Left lung (tissue), 4 donors: ENCODE measurements at regions not wholly inside any gene's neighbourhood (a gene's known extent, or its start where the extent isn't known, plus 50 kb on each side); places are given as distances from the start of the nearest gene placed in this dataset.

Experiments used
- ATAC-seq: fragments of 200-7000 bp; cut with Tn5 transposase; one replicate; pipeline ENCODE4 v1.9.1; 2020; ENCODE audit warnings: moderate library complexity
- DNase-seq, 4 donors: peaks; one replicate each; pipeline ENCODE4 v3.0.0-alpha.2; 2013 to 2020
- H3K27ac ChIP-seq, 2 donors: fragments of 200-600 bp; sonication (generic) in 1 of 2; one replicate each; pipeline versions ENCODE4 v1.5.0 to v1.8.0; 2020 to 2021
- H3K27me3 ChIP-seq, 2 donors: fragments of 200-600 bp; sonication (generic) in 1 of 2; one replicate each; pipeline versions ENCODE4 v1.5.0 to v1.8.0; 2020 to 2021
- H3K36me3 ChIP-seq, 2 donors: fragments of 200-600 bp; sonication (generic) in 1 of 2; one replicate each; pipeline versions ENCODE4 v1.5.0 to v1.8.0; 2020 to 2021
- H3K4me1 ChIP-seq, 2 donors: fragments of 200-600 bp; one replicate each; pipeline ENCODE4 v1.8.0; 2021
- H3K4me3 ChIP-seq, 2 donors: fragments of 200-600 bp; sonication (generic) in 1 of 2; one replicate each; pipeline versions ENCODE4 v1.5.0 to v1.8.0; 2020 to 2021; ENCODE audit warnings: mild to moderate bottlenecking in 1 of 2
- H3K9me3 ChIP-seq, 2 donors: fragments of 200-600 bp; sonication (generic) in 1 of 2; one replicate each; pipeline versions ENCODE4 v1.5.0 to v1.8.0; 2020 to 2021
- intact Hi-C, 2 donors: fragments of 100-400 bp; cut with DNase I; formaldehyde crosslinking; loops; one replicate each; pipeline versions ENCODE4 v1.11.2 to v1.14.2; 2022
- TF ChIP-seq, protein P1 (sequence below), 2 donors: fragments of 200-600 bp; sonication (generic) in 1 of 2; IDR thresholded peaks; one replicate each; pipeline versions ENCODE4 v1.5.0 to v1.8.0; 2021; ENCODE audit warnings: antibody characterized with exemption in 2 of 2
- donor health status: DM: no; HTN: yes; CAD: no.
- donor health status: DM: no; HTN: no; CAD: no.

DNA sequence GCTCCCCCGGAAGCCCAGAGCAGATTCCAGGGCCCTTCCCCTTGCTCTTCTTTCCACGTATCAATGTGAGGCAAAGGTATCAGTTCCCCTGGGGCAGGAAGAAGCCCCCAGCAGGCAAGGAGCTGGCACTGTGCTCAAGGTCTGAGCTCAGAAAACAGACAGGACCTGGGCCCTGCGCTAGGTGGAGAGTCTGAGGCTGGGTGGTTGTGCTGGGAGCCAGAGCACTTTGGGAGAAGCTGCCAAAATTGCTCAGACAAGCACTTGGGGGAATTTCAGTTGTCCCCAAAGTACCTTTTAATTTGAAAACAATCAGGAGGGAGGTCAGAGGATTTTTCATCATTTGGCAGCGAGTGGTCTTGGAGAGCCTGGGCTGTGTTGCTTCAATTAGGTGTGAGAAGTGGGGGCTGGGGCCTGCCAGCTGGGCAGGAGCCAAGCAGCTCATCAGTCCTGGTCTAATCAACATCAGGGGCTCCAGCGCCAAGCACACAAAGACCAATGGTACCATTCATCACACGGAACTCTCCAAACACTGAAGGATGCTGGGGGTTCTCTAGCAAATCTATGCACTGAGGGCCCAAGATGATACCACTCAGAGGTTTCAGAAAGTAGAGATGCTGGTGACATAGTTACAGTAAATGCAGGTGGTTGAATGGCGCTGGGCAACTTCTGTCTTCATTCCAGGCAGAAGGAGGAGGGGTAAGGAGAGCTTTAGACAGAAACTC is 176.5 kb downstream of the SNX18 start:
- DNase-seq, result peak in 2 of 4 donors; percentile 72 to 82
- H3K27me3 ChIP-seq, result no peaks in the 10 kb centered on the region
- intact Hi-C loops, result no loop called here
- peaks cover 19 to 23% of the 10 kb centered on the region in 2 donors for H3K4me1 ChIP-seq
- no peaks in the 10 kb centered on the region for H3K36me3 ChIP-seq
- no peak overlapping the region for H3K27ac ChIP-seq
- TF ChIP-seq, protein P1, sequence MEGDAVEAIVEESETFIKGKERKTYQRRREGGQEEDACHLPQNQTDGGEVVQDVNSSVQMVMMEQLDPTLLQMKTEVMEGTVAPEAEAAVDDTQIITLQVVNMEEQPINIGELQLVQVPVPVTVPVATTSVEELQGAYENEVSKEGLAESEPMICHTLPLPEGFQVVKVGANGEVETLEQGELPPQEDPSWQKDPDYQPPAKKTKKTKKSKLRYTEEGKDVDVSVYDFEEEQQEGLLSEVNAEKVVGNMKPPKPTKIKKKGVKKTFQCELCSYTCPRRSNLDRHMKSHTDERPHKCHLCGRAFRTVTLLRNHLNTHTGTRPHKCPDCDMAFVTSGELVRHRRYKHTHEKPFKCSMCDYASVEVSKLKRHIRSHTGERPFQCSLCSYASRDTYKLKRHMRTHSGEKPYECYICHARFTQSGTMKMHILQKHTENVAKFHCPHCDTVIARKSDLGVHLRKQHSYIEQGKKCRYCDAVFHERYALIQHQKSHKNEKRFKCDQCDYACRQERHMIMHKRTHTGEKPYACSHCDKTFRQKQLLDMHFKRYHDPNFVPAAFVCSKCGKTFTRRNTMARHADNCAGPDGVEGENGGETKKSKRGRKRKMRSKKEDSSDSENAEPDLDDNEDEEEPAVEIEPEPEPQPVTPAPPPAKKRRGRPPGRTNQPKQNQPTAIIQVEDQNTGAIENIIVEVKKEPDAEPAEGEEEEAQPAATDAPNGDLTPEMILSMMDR (IDR thresholded peaks at IDR 0.05), result no peak
- H3K9me3 ChIP-seq, result no peaks in the 10 kb centered on the region
- ATAC-seq, result no peak
- no peak overlapping the region for H3K4me3 ChIP-seq

DNA sequence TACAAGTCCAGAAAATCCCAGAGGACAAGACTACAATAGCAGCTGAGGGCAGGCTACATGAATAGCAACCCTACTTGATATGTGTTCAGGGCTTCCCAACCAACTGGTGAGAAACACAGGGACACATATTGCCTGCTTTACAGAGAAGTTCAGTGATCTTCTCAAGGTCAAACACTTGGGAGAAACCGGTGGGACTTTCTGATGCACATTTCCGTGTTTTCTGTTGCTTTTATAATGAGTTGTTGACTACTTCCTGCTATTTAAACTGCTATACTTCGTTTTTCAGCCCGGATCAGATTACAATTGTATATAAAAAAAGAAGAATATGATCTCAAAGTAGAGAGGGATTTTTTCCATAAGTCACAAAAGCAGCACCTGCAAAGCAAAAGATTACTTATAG is 175.1 kb downstream of the SNX18 start:
- DNase-seq, result no peak
- ATAC-seq, result no peak
- Histone ChIP-seq H3K27ac (no peak overlapping the region), H3K27me3 (no peaks in the 10 kb centered on the region), H3K36me3 (no peaks in the 10 kb centered on the region), H3K4me1 (peaks cover 19 to 23% of the 10 kb centered on the region in 2 donors), H3K9me3 (no peaks in the 10 kb centered on the region), H3K4me3 (no peak overlapping the region)
- intact Hi-C loops, result no loop called here
- TF ChIP-seq, protein P1 (IDR thresholded peaks at IDR 0.05), result no peak

DNA sequence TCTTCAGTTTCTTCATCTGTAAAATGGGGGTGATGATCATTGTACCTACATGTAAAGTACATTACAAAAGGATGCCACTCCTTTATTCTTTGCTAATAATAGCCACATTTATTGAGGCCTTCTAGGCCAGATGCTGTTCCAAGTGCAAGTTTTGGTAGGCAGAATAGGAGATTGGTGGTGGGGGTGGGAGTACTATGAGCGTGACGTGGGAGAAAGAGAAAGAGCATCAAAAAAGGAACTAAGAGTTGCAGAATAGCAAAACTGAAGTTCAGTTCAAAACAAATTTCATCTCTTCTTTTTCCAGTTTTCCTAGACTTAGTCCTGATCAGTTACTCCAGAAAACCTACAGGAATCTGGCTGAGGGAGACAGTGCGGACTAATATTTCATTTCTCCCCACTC is 174.1 kb downstream of the SNX18 start:
- ATAC-seq (no peak), DNase-seq (no peak)
- Histone ChIP-seq H3K4me1 (peaks cover 13 to 23% of the 10 kb centered on the region in 2 donors), H3K36me3 (no peaks in the 10 kb centered on the region), H3K9me3 (no peaks in the 10 kb centered on the region), H3K27me3 (no peaks in the 10 kb centered on the region), H3K27ac (no peak overlapping the region), H3K4me3 (no peak overlapping the region)
- intact Hi-C loops, result no loop called here
- TF ChIP-seq, protein P1 (IDR thresholded peaks at IDR 0.05), result no peak

DNA sequence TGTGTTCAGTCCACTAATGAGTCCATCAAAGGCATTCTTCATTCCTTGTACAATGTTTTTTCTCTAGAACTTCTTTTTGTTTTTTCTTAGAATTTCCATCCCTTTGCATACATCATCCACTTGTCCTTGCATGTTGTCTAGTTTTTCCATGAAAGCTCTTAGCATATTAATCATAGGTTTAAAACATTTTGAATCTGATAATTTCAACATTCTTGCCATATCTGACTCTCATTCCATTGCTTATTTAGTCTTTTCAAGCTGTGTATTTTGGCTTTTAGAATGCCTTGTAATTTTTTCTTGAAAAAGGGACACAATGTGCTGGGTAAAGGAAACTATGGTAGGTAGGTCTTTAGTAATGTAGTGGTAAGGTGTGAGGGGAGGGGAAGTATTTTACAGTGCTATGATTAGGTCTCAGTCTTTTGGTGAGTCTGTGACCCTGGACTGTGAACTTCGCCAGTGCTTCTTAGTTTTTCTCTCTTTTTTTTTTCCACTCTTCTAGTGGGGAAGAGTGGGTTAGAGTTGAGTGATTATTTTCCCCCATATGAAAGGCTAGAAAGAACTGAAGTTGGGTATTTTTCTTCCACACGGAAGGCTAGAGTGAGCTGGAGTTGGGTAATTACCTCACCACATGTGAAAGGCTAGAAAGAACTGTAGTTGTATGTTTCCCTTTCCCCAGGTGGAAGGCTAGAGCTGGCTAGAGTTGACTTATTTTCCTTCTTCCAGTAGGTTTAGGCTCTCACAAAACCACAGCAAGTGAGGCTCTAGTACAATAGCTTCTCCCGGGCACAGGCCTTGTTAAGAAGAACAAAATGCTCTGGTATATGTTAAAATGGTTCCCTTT is 172.1 kb downstream of the SNX18 start:
- Histone ChIP-seq H3K27ac (no peak overlapping the region), H3K9me3 (no peaks in the 10 kb centered on the region), H3K27me3 (no peaks in the 10 kb centered on the region), H3K4me1 (peaks cover 6 to 15% of the 10 kb centered on the region in 2 donors), H3K4me3 (no peak overlapping the region), H3K36me3 (no peaks in the 10 kb centered on the region)
- intact Hi-C loops, result no loop called here
- ATAC-seq (peak; percentile 51), DNase-seq (no peak)
- TF ChIP-seq, protein P1 (IDR thresholded peaks at IDR 0.05), result no peak

DNA sequence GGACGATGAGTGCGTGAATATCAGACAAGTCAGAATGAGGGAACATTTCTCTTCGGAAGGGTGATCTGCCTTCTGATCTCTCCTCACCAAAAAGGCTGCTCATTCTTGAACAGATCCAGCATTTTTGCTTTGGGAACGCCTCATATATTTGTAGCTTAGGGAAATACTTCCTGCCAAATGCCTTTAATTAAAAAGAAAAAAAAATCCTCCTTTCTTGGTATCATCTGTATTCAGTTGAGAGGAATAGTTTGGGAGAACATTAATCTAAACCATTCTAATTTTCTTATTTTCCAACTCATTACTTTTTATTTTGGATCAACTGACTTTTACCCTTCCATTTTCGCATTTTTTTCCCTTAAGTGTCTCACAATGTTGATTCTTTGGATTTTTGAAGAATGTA is 163.4 kb downstream of the SNX18 start:
- Histone ChIP-seq H3K4me1 (peaks cover 0 to 13% of the 10 kb centered on the region in 2 donors), H3K4me3 (no peak overlapping the region), H3K27me3 (no peaks in the 10 kb centered on the region), H3K36me3 (no peaks in the 10 kb centered on the region), H3K9me3 (no peaks in the 10 kb centered on the region), H3K27ac (no peak overlapping the region)
- TF ChIP-seq, protein P1 (IDR thresholded peaks at IDR 0.05), result no peak
- intact Hi-C loops, result no loop called here
- ATAC-seq (no peak), DNase-seq (no peak)
